Activated CD4-positive, alpha-beta memory T cell treated with anti-CD3 and anti-CD28 coated beads, Interleukin-2, amount 10 ng/mL, durations not matched to agents 7 days and 5 days (primary cell): ENCODE measurements at regions not wholly inside any gene's neighbourhood (a gene's known extent, or its start where the extent isn't known, plus 50 kb on each side); places are given as distances from the start of the nearest gene placed in this dataset.

ENCODE experiments used
- CTCF ChIA-PET: fragments of 350-600 bp; sonication (Branson Sonifier 250); formaldehyde crosslinking; loops from one replicate; lab custom pipeline; 2021; ENCODE audit warnings: antibody characterized with exemption, inconsistent platforms; lab: Charles Lee
- POLR2A ChIA-PET: fragments of 350-600 bp; sonication (Branson Sonifier 250); formaldehyde crosslinking; loops from one replicate; lab custom pipeline; 2021; ENCODE audit warnings: antibody characterized with exemption; lab: Charles Lee
- DNase-seq: peaks from one replicate; pipeline ENCODE4 v3.0.0-alpha.2; 2020
- H3K27ac Mint-ChIP-seq: one replicate; pipeline ENCODE4 v1.8.0; 2021; ENCODE audit warnings: mild to moderate bottlenecking, mixed read lengths
- H3K27me3 Mint-ChIP-seq: one replicate; pipeline ENCODE4 v1.8.0; 2021; ENCODE audit warnings: mixed read lengths
- H3K36me3 Mint-ChIP-seq: one replicate; pipeline ENCODE4 v1.8.0; 2021; ENCODE audit warnings: low read depth, mixed read lengths
- H3K4me1 Mint-ChIP-seq: one replicate; pipeline ENCODE4 v1.8.0; 2021; ENCODE audit warnings: mixed read lengths
- H3K4me3 Mint-ChIP-seq: one replicate; pipeline ENCODE4 v1.8.0; 2021; ENCODE audit warnings: mild to moderate bottlenecking, mixed read lengths
- H3K9me3 Mint-ChIP-seq: one replicate; pipeline ENCODE4 v1.8.0; 2021; ENCODE audit warnings: mixed read lengths

- Mint-ChIP-seq H3K4me1 (no peaks in the 10 kb centered on the region), H3K27ac (no peak overlapping the region), H3K27me3 (peaks cover 3% of the 10 kb centered on the region), H3K36me3 (no peaks in the 10 kb centered on the region), H3K9me3 (peaks cover 8% of the 10 kb centered on the region), H3K4me3 (no peak overlapping the region)
- DNase-seq, result no peak
- ChIA-PET POLR2A (no interaction called here), CTCF (no interaction called here)
Observed at GRCh38 chr6:169891421-169891820, 140.0 kb downstream of the ERMARD start.

GRCh38 chr6:169890901-169891300 is 139.5 kb downstream of the ERMARD start:
- no peaks in the 10 kb centered on the region for H3K4me1 Mint-ChIP-seq
- no peak overlapping the region for H3K4me3 Mint-ChIP-seq
- no peaks in the 10 kb centered on the region for H3K36me3 Mint-ChIP-seq
- peaks cover 3% of the 10 kb centered on the region for H3K27me3 Mint-ChIP-seq
- POLR2A ChIA-PET, result no interaction called here
- peaks cover 8% of the 10 kb centered on the region for H3K9me3 Mint-ChIP-seq
- CTCF ChIA-PET, result no interaction called here
- H3K27ac Mint-ChIP-seq, result no peak overlapping the region
- DNase-seq, result no peak

GRCh38 chr6:169890049-169890448 is 138.6 kb downstream of the ERMARD start:
- POLR2A ChIA-PET, result no interaction called here
- H3K9me3 Mint-ChIP-seq, result peaks cover 8% of the 10 kb centered on the region
- no peaks in the 10 kb centered on the region for H3K36me3 Mint-ChIP-seq
- H3K27me3 Mint-ChIP-seq, result peaks cover 3% of the 10 kb centered on the region
- CTCF ChIA-PET, result interaction anchor here (0.6 kb wide), 1 partner anchor 1480 kb away, joined by 3 read pairs; no protein-coding TSS in a partner anchor
- H3K4me3 Mint-ChIP-seq, result no peak overlapping the region
- no peak for DNase-seq
- H3K27ac Mint-ChIP-seq, result no peak overlapping the region
- H3K4me1 Mint-ChIP-seq, result no peaks in the 10 kb centered on the region

- ChIA-PET CTCF (no interaction called here), POLR2A (no interaction called here)
- no peaks in the 10 kb centered on the region for H3K36me3 Mint-ChIP-seq
- DNase-seq, result no peak
- H3K9me3 Mint-ChIP-seq, result peaks cover 5% of the 10 kb centered on the region
- H3K27me3 Mint-ChIP-seq, result peaks cover 3% of the 10 kb centered on the region
- no peaks in the 10 kb centered on the region for H3K4me1 Mint-ChIP-seq
- no peak overlapping the region for H3K27ac Mint-ChIP-seq
- no peak overlapping the region for H3K4me3 Mint-ChIP-seq
Observed at GRCh38 chr6:169887529-169888140, 136.2 kb downstream of the ERMARD start.

- H3K27me3 Mint-ChIP-seq, result peaks cover 3% of the 10 kb centered on the region
- CTCF ChIA-PET, result no interaction called here
Observed at GRCh38 chr6:169886631-169887227, 135.3 kb downstream of the ERMARD start.

GRCh38 chr6:169885831-169886230 is 134.4 kb downstream of the ERMARD start:
- Mint-ChIP-seq H3K36me3 (no peaks in the 10 kb centered on the region), H3K4me1 (no peaks in the 10 kb centered on the region), H3K9me3 (peaks cover 2% of the 10 kb centered on the region), H3K4me3 (no peak overlapping the region), H3K27me3 (peaks cover 5% of the 10 kb centered on the region), H3K27ac (no peak overlapping the region)
- no peak for DNase-seq
- ChIA-PET CTCF (no interaction called here), POLR2A (no interaction called here)

More at GRCh38 chr6:169886631-169887227, 135.3 kb downstream of the ERMARD start:
- DNase-seq, result no peak
- H3K27ac Mint-ChIP-seq, result no peak overlapping the region
- H3K36me3 Mint-ChIP-seq, result no peaks in the 10 kb centered on the region
- no peaks in the 10 kb centered on the region for H3K4me1 Mint-ChIP-seq
- H3K9me3 Mint-ChIP-seq, result peaks cover 5% of the 10 kb centered on the region
- no peak overlapping the region for H3K4me3 Mint-ChIP-seq
- POLR2A ChIA-PET, result no interaction called here

- Mint-ChIP-seq H3K36me3 (no peaks in the 10 kb centered on the region), H3K4me3 (no peak overlapping the region), H3K4me1 (no peaks in the 10 kb centered on the region), H3K9me3 (no peaks in the 10 kb centered on the region), H3K27me3 (peaks cover 5% of the 10 kb centered on the region), H3K27ac (no peak overlapping the region)
- POLR2A ChIA-PET, result no interaction called here
- no peak for DNase-seq
- CTCF ChIA-PET, result no interaction called here
Observed at GRCh38 chr6:169885131-169885530, 133.7 kb downstream of the ERMARD start.

GRCh38 chr6:169884158-169884557 is 132.7 kb downstream of the ERMARD start:
- H3K4me1 Mint-ChIP-seq, result no peaks in the 10 kb centered on the region
- no peaks in the 10 kb centered on the region for H3K36me3 Mint-ChIP-seq
- ChIA-PET CTCF (no interaction called here), POLR2A (no interaction called here)
- no peak for DNase-seq
- H3K9me3 Mint-ChIP-seq, result no peaks in the 10 kb centered on the region
- no peak overlapping the region for H3K27ac Mint-ChIP-seq
- peaks cover 6% of the 10 kb centered on the region for H3K27me3 Mint-ChIP-seq
- H3K4me3 Mint-ChIP-seq, result no peak overlapping the region

- no peaks in the 10 kb centered on the region for H3K36me3 Mint-ChIP-seq
- H3K9me3 Mint-ChIP-seq, result no peaks in the 10 kb centered on the region
- DNase-seq, result no peak
- POLR2A ChIA-PET, result no interaction called here
- H3K27me3 Mint-ChIP-seq, result peaks cover 9% of the 10 kb centered on the region
- no peaks in the 10 kb centered on the region for H3K4me1 Mint-ChIP-seq
- no peak overlapping the region for H3K4me3 Mint-ChIP-seq
- H3K27ac Mint-ChIP-seq, result no peak overlapping the region
- CTCF ChIA-PET, result no interaction called here
Observed at GRCh38 chr6:169883316-169883715, 131.9 kb downstream of the ERMARD start.

- Mint-ChIP-seq H3K9me3 (no peaks in the 10 kb centered on the region), H3K27ac (no peak overlapping the region), H3K4me1 (no peaks in the 10 kb centered on the region), H3K36me3 (no peaks in the 10 kb centered on the region), H3K4me3 (no peak overlapping the region), H3K27me3 (peaks cover 11% of the 10 kb centered on the region)
- CTCF ChIA-PET, result interaction anchor here (1.5 kb wide), 1 partner anchor 50 kb away, joined by 4 read pairs; no protein-coding TSS in a partner anchor
- DNase-seq, result no peak
- POLR2A ChIA-PET, result no interaction called here
Observed at GRCh38 chr6:169881976-169882375, 130.6 kb downstream of the ERMARD start.

GRCh38 chr6:169881398-169881797 is 130.0 kb downstream of the ERMARD start:
- Mint-ChIP-seq H3K9me3 (no peaks in the 10 kb centered on the region), H3K27me3 (peaks cover 15% of the 10 kb centered on the region), H3K36me3 (no peaks in the 10 kb centered on the region), H3K27ac (no peak overlapping the region), H3K4me3 (no peak overlapping the region), H3K4me1 (no peaks in the 10 kb centered on the region)
- ChIA-PET CTCF (interaction anchor here (1.5 kb wide), 1 partner anchor 50 kb away, joined by 4 read pairs; no protein-coding TSS in a partner anchor), POLR2A (no interaction called here)
- DNase-seq, result no peak

GRCh38 chr6:169880516-169880915 is 129.1 kb downstream of the ERMARD start:
- CTCF ChIA-PET, result interaction anchor here (1.5 kb wide), 1 partner anchor 49 kb away, joined by 4 read pairs; no protein-coding TSS in a partner anchor
- no peak overlapping the region for H3K27ac Mint-ChIP-seq

GRCh38 chr6:169869301-169869700 is 117.9 kb downstream of the ERMARD start:
- CTCF ChIA-PET, result no interaction called here
- POLR2A ChIA-PET, result no interaction called here
- H3K27ac Mint-ChIP-seq, result no peak overlapping the region

More at GRCh38 chr6:169880516-169880915, 129.1 kb downstream of the ERMARD start:
- POLR2A ChIA-PET, result no interaction called here
- H3K36me3 Mint-ChIP-seq, result no peaks in the 10 kb centered on the region
- H3K4me1 Mint-ChIP-seq, result no peaks in the 10 kb centered on the region
- DNase-seq, result no peak
- H3K9me3 Mint-ChIP-seq, result no peaks in the 10 kb centered on the region
- H3K4me3 Mint-ChIP-seq, result no peak overlapping the region
- peaks cover 21% of the 10 kb centered on the region for H3K27me3 Mint-ChIP-seq

More at GRCh38 chr6:169869301-169869700, 117.9 kb downstream of the ERMARD start:
- Mint-ChIP-seq H3K4me1 (peaks cover 10% of the 10 kb centered on the region), H3K36me3 (no peaks in the 10 kb centered on the region), H3K9me3 (no peaks in the 10 kb centered on the region), H3K4me3 (no peak overlapping the region), H3K27me3 (no peaks in the 10 kb centered on the region)
- DNase-seq, result no peak
